HL-60 (cell line): ENCODE measurements at regions not wholly inside any gene's neighbourhood (a gene's known extent, or its start where the extent isn't known, plus 50 kb on each side); places are given as distances from the start of the nearest gene placed in this dataset.

Experiments used
- DNase-seq, 2 experiments: peaks; one replicate each; pipeline ENCODE4 v3.0.0-alpha.2; 2010 to 2020; ENCODE audit warnings: low read depth in 1 of 2, low spot score in 1 of 2
- H3K27ac ChIP-seq: fragments of 250-450 bp; sonication (Bioruptor Pico); replicated peaks from 2 replicates; pipeline ENCODE4 v1.5.1; 2020; ENCODE audit warnings: mild to moderate bottlenecking, moderate library complexity
- H3K27me3 ChIP-seq: fragments of 250-450 bp; sonication (Bioruptor Pico); 2 replicates; pipeline ENCODE4 v1.5.1; 2021; ENCODE audit warnings: mild to moderate bottlenecking, moderate library complexity; ENCODE audit not compliant: insufficient read depth, poor library complexity, severe bottlenecking
- H3K4me3 ChIP-seq: replicated peaks from 2 replicates; pipeline ENCODE4 v1.5.1; 2011; ENCODE audit warnings: mild to moderate bottlenecking, control low read depth, low read length; ENCODE audit not compliant: insufficient read depth
- CTCF ChIP-seq: IDR thresholded peaks from one replicate; pipeline ENCODE4 v1.5.1; 2011; ENCODE audit warnings: low read length, control low read depth, inconsistent platforms; ENCODE audit not compliant: insufficient read depth
- GABPA ChIP-seq: IDR thresholded peaks from 2 replicates; pipeline ENCODE4 v1.6.1; 2012; ENCODE audit warnings: low read depth
- POLR2AphosphoS5 ChIP-seq: IDR thresholded peaks from 2 replicates; pipeline ENCODE4 v1.6.1; 2012; ENCODE audit warnings: low read depth
- REST ChIP-seq: IDR thresholded peaks from 2 replicates; pipeline ENCODE4 v1.6.1; 2012; ENCODE audit warnings: low read depth; ENCODE audit not compliant: insufficient replicate concordance
- SPI1 ChIP-seq: IDR thresholded peaks from 2 replicates; pipeline ENCODE4 v1.6.1; 2012; ENCODE audit warnings: low read depth, mild to moderate bottlenecking, borderline replicate concordance

GRCh38 chr3:10632741-10633140 lies 127.4 kb upstream of the ATP2B2 start:
- Histone ChIP-seq H3K27me3 (no peaks in the 10 kb centered on the region), H3K4me3 (no peak overlapping the region), H3K27ac (no peak overlapping the region)
- no peak for TF ChIP-seq GABPA
- no peak for DNase-seq

GRCh38 chr3:10635446-10636076 lies 130.2 kb upstream of the ATP2B2 start:
- TF ChIP-seq SPI1, result no peak
- no peak for TF ChIP-seq POLR2AphosphoS5
- TF ChIP-seq GABPA, result no peak
- TF ChIP-seq REST, result no peak
- TF ChIP-seq CTCF, result no peak
- no peak for DNase-seq
- no peak overlapping the region for H3K27ac ChIP-seq
- no peak overlapping the region for H3K4me3 ChIP-seq
- no peaks in the 10 kb centered on the region for H3K27me3 ChIP-seq

GRCh38 chr3:10637342-10637741 lies 132.0 kb upstream of the ATP2B2 start:
- no peak for DNase-seq
- no peak for TF ChIP-seq POLR2AphosphoS5
- TF ChIP-seq CTCF, result no peak
- no peak for TF ChIP-seq REST
- no peak for TF ChIP-seq SPI1
- TF ChIP-seq GABPA, result no peak
- Histone ChIP-seq H3K27ac (no peak overlapping the region), H3K27me3 (no peaks in the 10 kb centered on the region), H3K4me3 (no peak overlapping the region)

- no peak overlapping the region for H3K27ac ChIP-seq
- H3K27me3 ChIP-seq, result no peaks in the 10 kb centered on the region
- DNase-seq, result no peak
- H3K4me3 ChIP-seq, result no peak overlapping the region
- no peak for TF ChIP-seq GABPA
Observed at GRCh38 chr3:10638466-10638865, 133.1 kb upstream of the ATP2B2 start.

- H3K27me3 ChIP-seq, result no peaks in the 10 kb centered on the region
- no peak overlapping the region for H3K27ac ChIP-seq
- TF ChIP-seq REST (no peak), CTCF (no peak), SPI1 (no peak), GABPA (no peak), POLR2AphosphoS5 (no peak)
- H3K4me3 ChIP-seq, result no peak overlapping the region
- no peak for DNase-seq
Observed at GRCh38 chr3:10641760-10642159, 136.4 kb upstream of the ATP2B2 start.
